SK-N-SH treated with all-trans-retinoic acid at 6 μM for 48 hours (cell line): ENCODE measurements at regions not wholly inside any gene's neighbourhood (a gene's known extent, or its start where the extent isn't known, plus 50 kb on each side); places are given as distances from the start of the nearest gene placed in this dataset.
"Not testable (repeated sequence)": the region's sequence is repeated elsewhere in the genome, so short reads cannot be mapped to it uniquely, and the experiment has no call there.

Experiments used
- ARNTL ChIP-seq: fragments of 450-650 bp; formaldehyde crosslinking; IDR thresholded peaks from 2 replicates; pipeline ENCODE4 v1.5.0; 2020; ENCODE audit warnings: low read depth, mild to moderate bottlenecking, moderate library complexity, borderline replicate concordance
- BACH2 ChIP-seq: fragments of 250-450 bp; sonication (Bioruptor Pico); IDR thresholded peaks from 2 replicates; pipeline ENCODE4 v1.9.0; 2021; ENCODE audit warnings: mild to moderate bottlenecking, borderline replicate concordance
- CSDC2 ChIP-seq: fragments of 250-450 bp; sonication (Bioruptor Pico); IDR thresholded peaks from 2 replicates; pipeline ENCODE4 v1.5.0; 2020; ENCODE audit warnings: mild to moderate bottlenecking, moderate library complexity
- PATZ1 ChIP-seq: fragments of 250-450 bp; sonication (Bioruptor Pico); IDR thresholded peaks from 2 replicates; pipeline ENCODE4 v1.8.0; 2020; ENCODE audit warnings: mild to moderate bottlenecking, moderate library complexity, borderline replicate concordance
- POU6F1 ChIP-seq: fragments of 250-450 bp; sonication (Bioruptor Pico); IDR thresholded peaks from 2 replicates; pipeline ENCODE4 v1.8.0; 2021; ENCODE audit warnings: low read depth, mild to moderate bottlenecking, moderate library complexity, borderline replicate concordance
- SNAI2 ChIP-seq: fragments of 250-450 bp; sonication (Bioruptor Pico); IDR thresholded peaks from 2 replicates; pipeline ENCODE4 v1.5.0; 2020; ENCODE audit warnings: mild to moderate bottlenecking, moderate library complexity
- TOX ChIP-seq: fragments of 250-450 bp; sonication (Bioruptor Pico); IDR thresholded peaks from 2 replicates; pipeline ENCODE4 v1.8.0; 2021; ENCODE audit warnings: mild to moderate bottlenecking, moderate library complexity, borderline replicate concordance
- TSHZ2 ChIP-seq: fragments of 250-450 bp; sonication (Bioruptor Pico); IDR thresholded peaks from 2 replicates; pipeline ENCODE4 v1.5.0; 2020; ENCODE audit warnings: mild to moderate bottlenecking, moderate library complexity
- ZC3H10 ChIP-seq: fragments of 250-450 bp; sonication (Bioruptor Pico); IDR thresholded peaks from 2 replicates; pipeline ENCODE4 v1.5.1; 2021; ENCODE audit warnings: mild to moderate bottlenecking, moderate library complexity
- ZNF8 ChIP-seq: fragments of 450-650 bp; formaldehyde crosslinking; IDR thresholded peaks from 2 replicates; pipeline ENCODE4 v1.5.0; 2020; ENCODE audit warnings: mild to moderate bottlenecking, moderate library complexity

GRCh38 chr16:29312345-29312675, 94.2 kb downstream of the NPIPB11 start:
- TF ChIP-seq CSDC2; ZNF8; BACH2 (CRISPR knock-in tag); SNAI2 (CRISPR knock-in tag); TSHZ2; ZC3H10 (CRISPR knock-in tag); POU6F1; PATZ1 (CRISPR knock-in tag); TOX (CRISPR knock-in tag); ARNTL (CRISPR knock-in tag): not testable (repeated sequence)
